ENCODE measurements at regions not wholly inside any gene's neighbourhood (a gene's known extent, or its start where the extent isn't known, plus 50 kb on each side); places are given as distances from the start of the nearest gene placed in this dataset.

DNA sequence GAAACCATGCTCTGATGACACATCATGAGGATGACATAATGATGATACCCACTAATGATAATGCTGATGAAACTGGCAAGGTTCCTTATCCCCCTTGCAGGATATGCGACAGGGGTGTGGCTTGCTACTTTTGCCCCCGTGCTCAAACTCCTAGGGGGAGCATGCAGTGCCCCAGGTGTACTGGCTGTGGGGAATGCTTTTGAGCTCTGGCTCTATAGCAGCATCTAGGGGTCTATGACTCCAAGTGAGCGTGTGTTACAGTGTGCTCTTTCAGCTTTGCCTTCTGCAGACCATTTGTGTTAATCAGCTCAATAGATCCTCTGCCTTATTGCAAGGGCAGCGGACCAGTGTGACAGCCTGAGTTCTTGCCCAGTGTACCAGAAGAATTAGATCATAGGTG lies 1239.5 kb downstream of the SI start:
- TF ChIP-seq, protein P1, sequence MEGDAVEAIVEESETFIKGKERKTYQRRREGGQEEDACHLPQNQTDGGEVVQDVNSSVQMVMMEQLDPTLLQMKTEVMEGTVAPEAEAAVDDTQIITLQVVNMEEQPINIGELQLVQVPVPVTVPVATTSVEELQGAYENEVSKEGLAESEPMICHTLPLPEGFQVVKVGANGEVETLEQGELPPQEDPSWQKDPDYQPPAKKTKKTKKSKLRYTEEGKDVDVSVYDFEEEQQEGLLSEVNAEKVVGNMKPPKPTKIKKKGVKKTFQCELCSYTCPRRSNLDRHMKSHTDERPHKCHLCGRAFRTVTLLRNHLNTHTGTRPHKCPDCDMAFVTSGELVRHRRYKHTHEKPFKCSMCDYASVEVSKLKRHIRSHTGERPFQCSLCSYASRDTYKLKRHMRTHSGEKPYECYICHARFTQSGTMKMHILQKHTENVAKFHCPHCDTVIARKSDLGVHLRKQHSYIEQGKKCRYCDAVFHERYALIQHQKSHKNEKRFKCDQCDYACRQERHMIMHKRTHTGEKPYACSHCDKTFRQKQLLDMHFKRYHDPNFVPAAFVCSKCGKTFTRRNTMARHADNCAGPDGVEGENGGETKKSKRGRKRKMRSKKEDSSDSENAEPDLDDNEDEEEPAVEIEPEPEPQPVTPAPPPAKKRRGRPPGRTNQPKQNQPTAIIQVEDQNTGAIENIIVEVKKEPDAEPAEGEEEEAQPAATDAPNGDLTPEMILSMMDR (IDR thresholded peaks at IDR 0.05 in 4 of 5, conservative IDR thresholded peaks at IDR 0.05 in 1 of 5) = no peak
- TF ChIP-seq POLR2A (IDR thresholded peaks at IDR 0.05) = no peak

All from gastrocnemius medialis (tissue), 4 donors.